GM21576 (cell line): ENCODE measurements at regions not wholly inside any gene's neighbourhood (a gene's known extent, or its start where the extent isn't known, plus 50 kb on each side); places are given as distances from the start of the nearest gene placed in this dataset.

Experiments used
- ATAC-seq: cut with Tn5 transposase; IDR thresholded peaks from one replicate; pipeline ENCODE4 v1.9.1; 2021; ENCODE audit warnings: mild to moderate bottlenecking, moderate library complexity; ENCODE audit not compliant: unreplicated experiment

DNA sequence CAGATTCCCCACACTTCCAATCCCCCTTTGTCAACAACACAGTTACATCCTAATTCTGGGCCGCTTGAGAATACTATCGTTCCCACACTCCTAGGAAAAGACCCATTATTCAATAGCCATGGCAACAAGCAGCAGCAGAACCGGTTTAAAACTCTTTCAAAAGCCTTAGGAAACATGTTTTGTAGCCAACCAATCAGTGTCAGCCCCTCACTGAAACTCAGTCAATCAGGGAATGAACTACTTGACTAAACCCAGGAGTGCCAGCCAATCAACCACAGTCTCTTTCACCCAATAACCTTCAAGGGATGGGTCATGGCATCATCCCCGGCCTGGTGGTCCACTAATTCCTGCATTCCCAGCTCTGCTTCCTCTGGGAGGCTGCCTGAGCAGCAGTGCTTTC, 204.8 kb upstream of the HS6ST1 start:
- ATAC-seq = no peak

DNA sequence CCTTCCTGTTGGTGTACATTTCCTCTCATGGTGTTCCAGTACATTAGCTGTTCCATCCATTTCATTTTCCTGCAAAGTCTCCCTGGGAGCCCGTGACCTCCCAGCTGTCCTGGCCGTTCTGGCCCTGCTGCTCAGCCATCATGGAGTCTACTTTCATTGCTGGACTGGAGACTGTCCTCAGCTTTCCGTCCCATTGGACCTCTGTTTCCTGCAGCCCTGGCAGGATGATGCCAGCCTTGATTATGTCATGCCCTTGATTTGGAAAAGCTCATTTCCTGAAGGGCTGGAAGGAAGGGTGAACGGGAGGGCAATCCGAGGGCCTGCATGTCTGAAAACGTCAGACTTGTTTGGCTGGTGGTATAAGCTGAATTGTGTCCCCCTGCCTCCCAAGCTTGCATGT, 205.5 kb upstream of the HS6ST1 start:
- ATAC-seq = no peak

DNA sequence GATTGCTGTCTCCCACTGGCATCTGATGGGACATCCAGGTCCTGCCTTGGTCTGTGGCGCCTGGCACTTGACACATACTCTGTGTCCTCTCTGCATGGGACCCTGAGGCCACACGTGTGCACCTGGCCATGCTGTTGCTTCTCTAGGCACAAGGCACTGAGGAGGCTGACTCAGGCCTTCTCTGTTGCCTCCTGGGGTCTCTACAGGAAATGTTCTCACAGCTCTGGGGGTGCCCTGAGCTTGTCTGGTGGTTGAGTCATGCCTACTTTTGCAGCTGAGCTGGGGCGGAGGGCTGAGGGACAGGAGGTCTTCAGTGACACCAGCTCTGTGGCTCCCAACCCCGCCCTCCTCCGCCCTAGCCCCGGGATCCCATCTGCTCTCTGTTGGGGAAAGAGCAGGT, 207.0 kb upstream of the HS6ST1 start:
- ATAC-seq = no peak

DNA sequence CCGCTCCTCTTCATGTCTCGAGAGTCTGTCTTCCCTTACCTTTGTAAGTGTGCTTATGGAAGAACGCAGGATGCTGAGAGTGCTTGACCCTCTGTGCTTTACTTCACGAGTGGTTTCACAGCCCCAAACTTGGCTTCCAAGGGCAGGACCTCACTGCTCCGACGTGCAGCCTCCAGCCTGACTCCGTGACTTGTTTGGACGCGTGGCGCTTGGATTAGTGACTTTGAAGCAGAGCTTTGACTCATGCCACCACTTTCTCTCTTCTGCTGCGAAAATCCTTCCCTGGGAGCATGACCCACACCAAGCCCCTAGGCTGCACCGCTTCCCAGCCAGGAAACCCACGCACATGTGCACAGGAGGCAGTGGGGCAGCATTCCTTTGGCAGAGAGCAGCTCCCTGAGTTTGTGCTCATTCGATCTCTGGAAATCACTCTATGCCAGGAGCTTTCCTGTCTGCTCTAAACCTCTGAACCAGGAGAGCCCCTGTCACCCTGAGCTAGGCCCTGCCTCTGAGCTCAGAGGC, 207.8 kb upstream of the HS6ST1 start:
- no peak for ATAC-seq

DNA sequence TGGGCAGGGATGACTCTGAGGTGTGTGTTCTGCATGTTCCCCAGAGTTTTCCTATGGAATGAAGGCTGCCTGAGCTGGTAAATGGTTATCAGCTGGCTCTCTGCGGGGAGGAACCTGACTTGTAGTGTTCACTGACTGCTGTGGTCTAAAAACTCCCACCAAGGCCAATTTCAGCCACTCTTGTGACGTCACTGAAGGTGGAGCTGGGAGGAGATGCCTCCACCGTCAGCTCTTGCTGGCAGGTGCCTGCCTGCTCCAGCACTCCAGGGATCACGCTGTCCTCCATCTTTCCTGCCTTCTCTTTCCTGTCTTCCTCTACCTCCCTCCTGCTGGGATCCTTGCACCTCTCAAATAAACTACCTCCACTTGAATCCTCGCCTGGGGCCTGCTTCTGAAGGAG, 209.5 kb upstream of the HS6ST1 start:
- ATAC-seq = no peak

DNA sequence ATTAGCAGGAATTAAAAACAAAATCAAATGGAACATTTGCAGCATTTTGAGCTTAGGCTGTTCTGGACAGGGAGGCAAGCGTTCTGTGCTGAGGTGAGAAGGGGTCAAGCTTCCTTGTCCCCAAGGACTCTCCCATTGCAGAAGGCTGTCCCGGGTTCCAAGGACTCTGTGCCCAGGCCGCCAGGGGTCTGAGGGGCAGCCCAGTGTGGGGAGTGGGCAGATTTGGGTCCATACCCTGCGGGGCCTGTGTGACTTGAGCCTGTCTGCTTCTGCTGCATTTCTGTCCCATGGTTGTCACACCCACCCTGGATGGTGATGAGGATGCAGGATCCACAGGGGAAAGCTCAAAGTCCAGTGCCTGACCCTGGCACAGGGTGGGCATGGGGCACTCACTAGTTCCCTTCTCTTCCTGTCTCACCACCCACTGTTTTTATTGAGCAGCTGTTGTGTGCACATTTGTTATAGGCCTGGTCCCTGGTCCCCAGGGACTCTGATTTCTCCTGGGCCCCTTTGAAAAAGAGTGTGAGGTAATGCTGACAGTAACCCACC, 211.4 kb upstream of the HS6ST1 start:
- no peak for ATAC-seq

DNA sequence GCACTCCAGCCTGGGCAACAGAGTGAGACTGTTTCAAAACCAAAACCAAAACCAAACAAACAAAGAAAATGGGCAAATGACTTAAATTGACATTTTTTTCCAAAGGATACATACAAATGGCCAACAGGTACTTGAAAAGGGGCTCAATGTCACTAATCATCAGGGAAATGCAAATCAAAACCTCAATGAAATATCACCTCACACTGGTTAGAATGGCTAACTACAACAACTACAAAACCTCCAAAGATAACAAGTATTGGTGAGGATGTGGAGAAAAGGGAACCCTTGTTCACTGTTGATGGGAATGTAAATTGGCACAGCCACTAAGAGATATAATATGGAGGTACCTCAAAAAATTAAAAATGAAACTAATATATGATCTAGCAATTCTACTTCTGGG, 213.2 kb upstream of the HS6ST1 start:
- ATAC-seq = no peak

DNA sequence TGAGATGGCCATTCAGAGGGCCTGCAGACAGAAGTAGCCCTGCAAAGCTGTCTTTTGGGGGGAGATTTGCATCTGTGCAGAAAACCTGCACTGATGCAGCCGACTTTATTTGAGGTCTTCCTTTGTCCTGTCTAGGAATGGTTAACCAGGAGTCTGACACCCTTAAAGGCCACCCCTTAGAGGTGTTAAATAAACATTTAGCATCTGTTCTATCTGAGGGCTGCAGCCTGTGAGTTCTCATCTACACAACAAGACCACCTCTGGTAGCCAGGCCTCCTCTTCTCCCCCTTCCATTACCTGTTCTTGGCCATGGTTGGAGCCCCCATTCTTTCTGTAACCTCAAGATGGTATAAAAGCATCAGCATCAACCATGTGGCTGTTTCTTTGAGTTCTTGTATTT, 214.4 kb upstream of the HS6ST1 start:
- no peak for ATAC-seq

DNA sequence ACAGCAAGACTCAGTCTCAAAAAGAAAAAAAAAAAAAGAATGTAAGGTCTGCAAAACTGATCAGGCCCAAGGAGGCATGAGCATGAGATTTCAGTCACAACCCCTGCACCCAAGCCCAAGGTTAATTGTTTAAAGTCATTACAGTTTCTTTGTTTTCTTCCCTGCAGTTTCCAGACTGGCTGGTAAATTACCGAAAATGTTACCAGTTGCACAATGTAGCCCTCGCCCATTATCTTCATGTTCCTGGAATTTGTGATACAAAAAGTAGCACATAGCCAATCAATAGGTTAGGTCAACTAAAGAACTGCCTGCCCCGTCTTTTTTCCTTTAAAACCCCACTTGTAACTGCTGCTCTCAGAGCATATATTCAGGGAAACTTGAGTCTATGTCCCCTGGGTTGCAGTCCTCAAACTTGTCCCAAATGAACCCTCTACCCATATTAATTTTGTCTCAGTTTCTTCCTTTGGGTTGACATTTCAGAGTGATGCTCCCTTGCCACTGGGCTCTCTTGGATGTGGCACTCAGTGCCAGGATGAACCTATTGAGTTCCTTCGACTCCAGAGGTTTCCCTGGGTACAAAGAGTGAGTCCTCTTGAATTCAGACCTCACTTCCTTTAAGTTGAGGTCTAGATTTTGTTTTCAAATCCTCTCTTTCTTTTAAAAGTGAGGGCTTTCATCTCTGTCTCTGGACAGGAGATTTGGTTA, 216.2 kb upstream of the HS6ST1 start:
- no peak for ATAC-seq

DNA sequence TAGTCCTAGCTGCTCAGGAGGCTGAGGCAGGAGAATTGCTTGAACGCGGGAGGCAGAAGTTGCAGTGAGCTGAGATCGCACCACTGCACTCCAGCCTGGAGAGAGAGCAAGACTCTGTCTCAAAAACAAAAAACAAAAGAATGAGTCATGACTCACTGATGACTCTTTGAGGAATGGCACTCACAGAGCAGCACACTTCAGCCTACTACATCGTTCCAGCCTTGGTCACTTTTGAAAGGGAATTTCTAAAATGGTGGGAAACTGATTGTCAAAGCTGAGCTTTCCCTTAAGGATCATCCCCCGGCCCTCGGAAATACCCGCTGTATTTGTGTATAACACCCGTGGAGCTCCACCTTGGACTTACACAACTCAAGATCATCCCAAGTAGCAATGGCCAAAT, 217.3 kb upstream of the HS6ST1 start:
- ATAC-seq = no peak

DNA sequence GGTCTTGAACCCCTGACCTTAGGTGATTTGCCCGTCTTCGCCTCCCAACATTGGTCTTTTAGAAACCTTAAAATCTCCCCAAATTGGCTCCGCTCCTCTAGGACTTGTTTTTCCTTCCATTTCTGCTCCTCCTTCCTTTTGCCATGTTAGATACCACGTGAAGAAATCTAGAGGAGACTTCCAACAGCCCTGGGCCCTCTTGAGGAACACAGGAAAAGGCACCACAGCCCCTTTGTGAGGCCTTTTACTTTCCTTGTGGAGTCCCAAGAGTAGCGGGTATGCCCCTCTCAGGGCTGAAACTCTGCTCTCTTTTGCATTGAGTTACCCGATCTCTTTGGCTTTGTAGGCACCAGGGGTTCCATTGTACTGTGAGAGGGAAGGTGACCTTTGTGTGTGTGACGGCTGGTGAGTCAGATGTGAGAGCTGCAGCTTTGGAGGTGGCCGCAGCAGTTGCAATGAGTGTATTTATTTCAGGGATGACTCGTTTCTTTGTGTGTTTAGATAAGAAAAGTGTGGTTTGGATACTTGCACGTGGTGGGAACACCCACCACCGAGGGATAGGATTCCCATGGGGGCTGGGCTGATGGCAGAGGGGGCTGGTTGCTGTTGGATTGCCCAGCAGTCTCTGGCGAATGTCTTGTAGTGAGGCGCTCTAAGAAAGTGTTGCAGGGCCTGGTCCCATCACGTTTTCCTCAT, 218.4 kb upstream of the HS6ST1 start:
- no peak for ATAC-seq

DNA sequence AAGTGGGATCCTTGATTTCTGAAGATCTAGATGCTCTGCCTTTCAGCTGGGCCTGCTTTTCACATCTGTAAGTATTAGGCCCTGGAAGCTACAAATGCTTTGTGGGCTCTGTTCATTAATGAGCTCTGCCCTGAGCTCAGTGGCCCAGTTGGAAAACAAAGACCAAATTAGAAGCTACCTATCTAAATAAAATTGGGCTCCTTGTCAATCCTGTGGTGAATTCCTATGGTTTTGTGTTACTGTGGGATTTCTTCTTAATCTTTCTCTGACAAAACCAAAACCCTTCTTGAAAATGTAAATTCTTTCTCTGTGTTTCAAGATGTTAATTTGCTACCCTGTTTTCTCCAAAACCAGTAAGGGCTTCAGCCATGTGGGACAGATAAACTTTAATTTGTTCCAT, 219.0 kb upstream of the HS6ST1 start:
- ATAC-seq = no peak

DNA sequence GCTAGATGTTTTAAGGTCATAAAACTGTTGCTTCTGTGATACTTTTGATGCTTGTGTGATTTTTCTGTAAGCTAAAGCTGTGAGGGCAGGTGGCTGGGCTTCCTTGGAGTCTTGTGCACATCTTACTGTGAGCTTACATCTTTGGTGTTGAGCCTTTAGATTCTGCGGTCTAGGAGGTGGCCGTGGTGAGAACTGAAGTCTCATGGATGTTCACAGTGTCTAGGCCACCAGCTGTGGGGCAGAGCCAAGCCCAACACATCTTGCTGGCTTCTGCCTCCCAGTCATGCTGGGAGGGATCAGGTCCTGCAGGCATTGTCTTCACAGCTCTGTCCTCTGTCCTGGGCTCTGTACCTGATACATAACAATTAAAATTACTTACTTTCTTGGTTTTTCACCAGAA, 219.7 kb upstream of the HS6ST1 start:
- no peak for ATAC-seq

DNA sequence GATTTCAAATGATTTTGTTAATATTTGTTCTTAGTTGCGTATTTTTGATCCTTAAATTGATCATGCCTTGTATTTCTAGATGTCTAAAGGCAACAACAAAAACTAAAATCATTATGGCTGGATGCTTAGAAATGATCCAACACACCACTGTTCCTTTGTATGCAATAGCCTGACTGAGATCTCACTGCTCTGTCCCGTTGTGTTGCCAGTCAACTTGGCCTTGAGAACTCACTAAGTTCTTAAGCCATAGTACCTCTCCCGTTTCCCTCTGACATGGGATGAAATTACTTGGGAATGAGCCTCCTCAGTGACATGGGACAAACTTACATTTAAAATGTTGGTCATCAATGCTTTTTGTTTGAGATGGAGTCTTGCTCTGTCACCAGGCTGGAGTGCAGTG, 222.0 kb upstream of the HS6ST1 start:
- ATAC-seq = no peak

DNA sequence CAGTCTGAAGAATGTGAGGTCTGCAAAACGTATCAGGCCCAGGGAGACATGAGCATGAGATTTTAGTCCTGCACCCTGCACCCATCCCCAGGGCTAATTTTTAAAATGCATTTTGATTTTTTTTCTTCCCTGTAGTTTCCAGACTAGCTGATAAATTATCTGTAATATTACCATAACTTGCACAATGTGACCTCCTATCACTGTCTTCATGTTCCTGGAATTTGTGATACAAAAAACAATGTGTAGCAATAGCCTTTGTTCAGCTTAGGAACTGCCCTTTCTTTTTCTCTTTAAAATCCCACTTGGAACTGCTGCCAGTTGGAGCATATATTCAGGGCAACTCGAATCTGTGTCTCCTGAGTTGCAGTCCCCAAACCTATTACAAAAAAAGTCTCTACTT, 222.8 kb upstream of the HS6ST1 start:
- ATAC-seq = no peak

DNA sequence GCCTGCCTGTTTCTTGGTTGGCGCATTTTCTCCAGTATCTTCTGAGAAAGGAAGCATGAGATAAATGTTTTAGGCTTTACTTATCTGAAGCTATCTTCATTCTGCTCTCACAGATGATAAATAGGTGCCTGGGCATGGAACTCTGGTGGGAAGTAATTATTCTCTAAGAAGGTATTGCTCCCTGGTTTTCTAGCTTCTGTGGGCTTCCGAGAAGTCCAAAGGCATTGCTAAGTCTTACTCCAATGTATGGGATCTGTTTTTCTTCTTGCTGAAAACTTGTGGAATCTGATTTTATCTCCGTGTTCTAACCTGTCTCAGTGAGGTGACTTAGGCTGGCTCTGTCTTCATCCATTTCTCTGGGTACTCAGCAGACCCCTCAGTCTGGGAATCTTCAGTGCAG, 224.4 kb upstream of the HS6ST1 start:
- no peak for ATAC-seq

DNA sequence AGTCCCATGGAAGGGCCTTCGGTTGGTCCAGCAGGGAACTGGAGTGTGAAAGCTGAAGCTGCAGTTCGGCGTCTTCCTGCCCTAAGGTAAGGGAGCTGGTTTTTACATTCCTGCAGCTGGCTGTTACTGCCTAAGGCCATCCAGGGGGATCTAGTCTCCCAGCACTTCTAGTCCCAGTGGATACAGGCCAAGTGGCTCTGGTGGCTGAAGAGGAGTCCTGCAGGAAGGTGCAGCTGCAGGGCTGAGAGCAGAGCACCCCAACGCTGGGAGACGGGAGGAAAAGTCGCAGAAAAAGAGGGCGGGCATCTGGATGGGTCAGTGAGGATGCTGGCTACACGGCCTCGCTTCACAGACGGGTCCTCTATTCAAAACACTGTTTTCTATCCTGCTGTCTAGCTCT, 225.0 kb upstream of the HS6ST1 start:
- ATAC-seq = no peak

DNA sequence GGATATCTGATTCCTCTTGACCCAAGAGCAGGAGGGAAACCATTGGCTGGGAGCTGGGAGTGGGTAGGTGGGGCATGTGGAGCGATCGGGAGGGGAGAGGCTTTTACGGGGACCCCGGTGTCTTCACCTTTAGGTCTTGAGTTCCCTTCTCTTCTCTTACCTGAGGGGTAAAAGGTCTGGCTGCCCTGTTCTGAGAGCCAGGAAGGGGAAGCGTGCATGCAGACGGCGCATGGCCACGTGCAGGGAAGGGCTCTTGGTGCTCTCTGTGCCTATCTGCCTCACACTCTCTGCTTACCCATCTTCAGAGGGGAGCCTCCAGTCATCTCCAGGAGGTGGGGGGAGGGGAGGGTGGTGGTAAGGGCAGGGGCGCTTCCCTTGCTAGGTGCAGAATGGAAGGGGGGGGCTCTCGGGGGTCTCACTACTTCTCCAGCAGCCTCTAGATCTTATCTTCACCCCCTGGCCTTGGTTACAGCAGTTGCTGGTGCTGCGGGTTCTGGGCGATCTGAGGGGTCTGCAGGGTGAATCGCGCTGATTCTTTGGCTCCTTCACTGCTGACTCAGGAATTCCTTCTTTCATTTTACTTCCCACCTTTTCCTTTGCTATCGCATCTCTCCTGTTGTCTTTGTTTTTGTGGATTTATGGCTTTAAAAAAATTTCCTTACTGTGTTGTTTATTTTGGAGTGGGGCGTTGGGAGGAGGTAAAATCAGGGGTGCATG, 225.8 kb upstream of the HS6ST1 start:
- no peak for ATAC-seq

DNA sequence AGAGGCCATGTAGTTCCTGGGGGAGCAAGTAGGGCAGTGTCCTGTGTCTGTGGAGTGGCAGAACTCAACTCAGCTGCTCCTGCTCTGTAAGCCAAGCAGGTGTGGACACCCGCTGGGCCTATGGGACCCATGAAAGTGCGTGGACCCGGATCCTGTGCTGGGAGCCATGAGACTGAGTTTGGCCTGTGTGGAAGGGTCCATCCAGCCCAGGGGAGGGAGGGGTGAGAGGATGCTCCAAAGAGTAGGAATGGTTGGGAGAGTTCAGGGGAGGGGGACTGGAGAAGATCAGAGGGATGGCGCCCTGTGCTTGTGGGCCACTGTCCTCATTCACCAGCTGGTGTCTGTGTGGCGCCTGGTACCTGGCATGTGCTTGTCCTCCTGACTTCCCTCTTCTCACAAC, 226.4 kb upstream of the HS6ST1 start:
- no peak for ATAC-seq

DNA sequence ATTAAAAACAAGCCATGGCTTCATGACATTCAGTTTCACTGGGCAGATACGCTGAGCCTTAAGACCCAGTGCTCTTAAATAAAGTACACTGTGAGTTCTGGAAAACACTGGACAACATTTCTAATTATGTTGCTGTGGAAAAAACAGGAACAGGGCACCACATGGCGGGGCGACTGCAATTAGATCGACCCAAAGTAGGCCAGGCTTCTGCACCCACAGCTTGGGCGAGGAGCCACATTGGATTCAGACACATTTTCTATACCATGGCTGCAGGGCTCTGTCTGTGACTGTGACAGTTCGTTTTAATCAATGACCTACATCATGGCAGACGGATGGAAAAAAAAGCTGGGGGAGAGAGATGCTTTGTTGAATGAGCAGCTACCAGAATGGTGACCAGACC, 227.2 kb upstream of the HS6ST1 start:
- no peak for ATAC-seq

DNA sequence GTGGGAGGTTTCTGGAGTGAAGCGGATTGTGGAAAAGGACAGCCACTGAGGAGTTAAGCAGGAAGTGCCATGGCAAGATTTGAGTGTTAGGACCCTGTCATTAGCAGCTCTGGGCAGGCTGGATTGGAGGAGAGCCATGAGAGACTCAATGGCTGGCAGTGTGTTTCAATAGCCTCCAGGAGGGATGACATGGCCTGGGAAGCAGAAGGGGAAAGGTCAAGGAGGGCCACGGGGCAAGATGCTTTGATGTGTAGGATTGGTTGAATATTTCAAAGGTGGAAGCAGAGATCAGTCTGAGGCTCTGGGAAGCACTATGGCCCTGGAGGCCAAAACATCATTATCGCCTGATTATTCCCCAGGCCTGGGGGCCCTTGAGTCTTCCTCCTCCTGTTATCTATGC, 229.0 kb upstream of the HS6ST1 start:
- no peak for ATAC-seq

DNA sequence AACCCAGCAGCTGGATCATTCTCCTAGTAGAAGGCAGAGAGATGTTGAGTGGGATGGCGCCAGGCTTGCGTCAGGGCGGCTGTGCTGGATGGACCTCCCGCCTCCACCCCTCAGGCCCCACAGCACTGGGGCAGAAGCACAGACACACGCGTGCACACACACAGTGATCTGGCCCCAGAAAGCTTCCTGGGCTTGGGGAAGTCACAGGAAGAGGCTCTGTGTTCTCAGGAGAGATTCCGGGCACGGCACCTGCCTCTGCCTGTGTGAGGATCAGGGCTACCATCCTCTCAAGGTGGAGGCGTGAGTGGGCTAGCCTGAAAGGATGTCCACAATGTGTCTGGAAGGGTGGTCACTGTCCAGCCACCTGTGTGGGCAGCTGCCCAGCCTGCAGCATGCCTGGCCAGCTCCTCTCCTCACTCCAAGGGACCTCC, 229.8 kb upstream of the HS6ST1 start:
- ATAC-seq = no peak
